ENCODE measurements at regions not wholly inside any gene's neighbourhood (a gene's known extent, or its start where the extent isn't known, plus 50 kb on each side); places are given as distances from the start of the nearest gene placed in this dataset.

DNA sequence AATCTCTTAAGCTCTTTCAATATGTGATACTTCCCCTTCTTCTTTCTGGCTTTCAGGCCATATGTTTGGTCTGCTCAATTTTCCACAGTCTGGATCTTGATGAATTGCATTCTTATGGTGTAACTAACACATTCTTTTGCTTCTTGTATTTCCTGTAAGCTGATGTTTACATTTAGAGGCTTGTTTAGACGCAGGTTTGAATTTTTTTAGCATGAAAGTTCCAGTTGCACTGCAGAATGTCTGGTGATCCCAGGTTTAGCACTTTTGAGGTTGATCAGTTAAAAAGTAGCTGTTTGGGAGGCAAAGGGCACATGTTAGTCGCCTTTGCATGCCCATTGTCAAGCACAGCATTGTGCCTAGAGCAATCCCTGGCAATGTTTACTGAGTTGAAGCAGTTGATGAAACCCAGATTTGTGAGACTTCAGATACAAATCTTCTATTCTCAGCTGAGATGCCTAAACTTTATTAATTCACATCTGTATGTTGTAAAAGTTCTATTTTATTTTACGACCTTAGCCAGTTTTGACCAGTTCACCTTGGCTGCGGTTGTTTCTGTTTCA lies 59.6 kb upstream of the SPATA31C2 start:
- Histone ChIP-seq H3K27me3 (no peaks in the 10 kb centered on the region), H3K36me3 (no peaks in the 10 kb centered on the region), H3K27ac (no peak overlapping the region), H3K4me3 (replicated peaks in 1 of 3) (no peak overlapping the region), H3K4me1 (no peaks in the 10 kb centered on the region), H3K9me3 (no peaks in the 10 kb centered on the region)
- WGBS, 2 donors: 70 to 78% methylated on average over 4 of the region's 4 CpGs
- no peak for TF ChIP-seq POLR2A (IDR thresholded peaks at IDR 0.05)
- TF ChIP-seq, protein P1, sequence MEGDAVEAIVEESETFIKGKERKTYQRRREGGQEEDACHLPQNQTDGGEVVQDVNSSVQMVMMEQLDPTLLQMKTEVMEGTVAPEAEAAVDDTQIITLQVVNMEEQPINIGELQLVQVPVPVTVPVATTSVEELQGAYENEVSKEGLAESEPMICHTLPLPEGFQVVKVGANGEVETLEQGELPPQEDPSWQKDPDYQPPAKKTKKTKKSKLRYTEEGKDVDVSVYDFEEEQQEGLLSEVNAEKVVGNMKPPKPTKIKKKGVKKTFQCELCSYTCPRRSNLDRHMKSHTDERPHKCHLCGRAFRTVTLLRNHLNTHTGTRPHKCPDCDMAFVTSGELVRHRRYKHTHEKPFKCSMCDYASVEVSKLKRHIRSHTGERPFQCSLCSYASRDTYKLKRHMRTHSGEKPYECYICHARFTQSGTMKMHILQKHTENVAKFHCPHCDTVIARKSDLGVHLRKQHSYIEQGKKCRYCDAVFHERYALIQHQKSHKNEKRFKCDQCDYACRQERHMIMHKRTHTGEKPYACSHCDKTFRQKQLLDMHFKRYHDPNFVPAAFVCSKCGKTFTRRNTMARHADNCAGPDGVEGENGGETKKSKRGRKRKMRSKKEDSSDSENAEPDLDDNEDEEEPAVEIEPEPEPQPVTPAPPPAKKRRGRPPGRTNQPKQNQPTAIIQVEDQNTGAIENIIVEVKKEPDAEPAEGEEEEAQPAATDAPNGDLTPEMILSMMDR (IDR thresholded peaks at IDR 0.05): no peak
- DNase-seq: no peak
- intact Hi-C loops (cut with DNase I): no loop called here

DNA sequence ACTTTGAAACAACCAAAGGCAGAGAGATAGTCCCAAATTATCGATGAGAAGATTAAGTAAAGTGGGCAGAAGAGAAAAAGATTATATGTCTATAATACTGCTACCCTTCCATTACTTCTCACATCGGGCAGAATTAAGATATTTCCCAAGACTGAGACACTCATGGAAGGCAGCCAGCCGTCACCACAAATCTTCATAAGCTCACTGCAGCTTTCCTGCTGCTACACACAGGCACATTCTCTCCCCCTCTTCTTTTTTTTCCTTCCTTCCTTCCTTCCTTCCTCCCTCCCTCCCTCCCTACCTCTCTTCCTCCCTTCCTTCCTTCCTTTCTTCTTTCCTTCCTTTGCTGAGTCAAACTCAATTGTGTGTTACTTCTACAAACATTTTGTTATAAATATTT lies 58.7 kb upstream of the SPATA31C2 start:
- DNase-seq: no peak
- Histone ChIP-seq H3K27ac (no peak overlapping the region), H3K9me3 (no peaks in the 10 kb centered on the region), H3K4me1 (no peaks in the 10 kb centered on the region), H3K36me3 (no peaks in the 10 kb centered on the region), H3K4me3 (replicated peaks in 1 of 3) (no peak overlapping the region), H3K27me3 (no peaks in the 10 kb centered on the region)
- TF ChIP-seq, protein P1 (IDR thresholded peaks at IDR 0.05): no peak
- 52 to 61% methylated on average over 3 of the region's 3 CpGs for WGBS, 2 donors
- intact Hi-C loops (cut with DNase I): no loop called here

DNA sequence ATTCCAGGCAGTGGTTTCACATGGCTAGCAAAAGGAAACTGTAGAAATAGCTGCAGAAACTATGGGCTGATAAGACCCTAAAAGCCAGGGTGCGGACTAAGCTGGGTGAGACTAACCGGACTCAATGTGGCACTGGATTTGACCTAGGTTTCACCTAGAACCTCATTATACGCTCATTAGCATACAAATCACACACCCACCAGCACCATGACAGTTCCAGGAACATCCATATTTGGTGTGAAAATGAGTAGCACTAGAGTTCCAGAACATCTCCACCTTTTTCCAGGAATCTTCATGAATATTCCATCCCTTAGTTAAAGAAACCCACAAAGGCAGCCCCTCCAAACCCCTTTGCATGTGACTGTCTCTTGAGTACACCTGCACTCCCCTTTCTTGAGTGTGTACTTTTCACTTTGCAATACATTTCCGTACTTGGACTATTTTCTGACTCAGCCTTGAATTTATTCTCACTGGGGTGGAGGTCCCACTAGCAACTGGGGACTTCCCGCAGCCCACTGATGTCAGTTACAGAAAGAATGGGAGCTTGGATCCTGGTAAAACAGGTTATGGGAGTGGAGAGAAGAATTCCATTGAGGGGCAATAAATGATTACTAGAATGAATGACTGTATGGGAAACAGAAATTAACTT lies 58.0 kb upstream of the SPATA31C2 start:
- DNase-seq: no peak
- no peaks in the 10 kb centered on the region for H3K27me3 ChIP-seq
- H3K9me3 ChIP-seq: no peaks in the 10 kb centered on the region
- no peak overlapping the region for H3K4me3 ChIP-seq (replicated peaks in 1 of 3)
- no peak overlapping the region for H3K27ac ChIP-seq
- no peaks in the 10 kb centered on the region for H3K36me3 ChIP-seq
- TF ChIP-seq POLR2A (IDR thresholded peaks at IDR 0.05): no peak
- TF ChIP-seq, protein P1 (IDR thresholded peaks at IDR 0.05): no peak
- intact Hi-C loops (cut with DNase I): no loop called here
- 93 to 95% methylated on average over 5 of the region's 5 CpGs for WGBS, 2 donors
- no peaks in the 10 kb centered on the region for H3K4me1 ChIP-seq

DNA sequence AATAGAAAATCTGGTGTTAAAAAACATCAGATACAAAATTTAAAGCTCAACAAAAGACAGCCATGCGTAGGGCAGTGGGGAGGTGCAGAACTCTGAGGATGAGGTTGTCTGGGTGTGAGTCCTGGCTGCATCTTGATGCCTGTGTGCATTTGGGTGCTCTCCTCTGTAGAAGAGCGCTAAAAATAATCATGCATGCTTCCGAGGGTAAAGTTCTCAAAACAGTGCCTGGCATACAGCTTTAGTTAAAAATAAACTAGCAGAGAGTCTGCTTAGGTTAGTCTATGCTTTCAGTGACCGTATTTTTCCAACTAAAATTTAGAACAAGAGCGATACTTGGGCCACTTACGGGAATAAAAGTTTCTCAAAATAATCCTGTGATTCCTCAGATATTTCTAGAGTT lies 55.5 kb upstream of the SPATA31C2 start:
- DNase-seq: no peak
- intact Hi-C loops (cut with DNase I): no loop called here
- H3K27me3 ChIP-seq: no peaks in the 10 kb centered on the region
- no peaks in the 10 kb centered on the region for H3K4me1 ChIP-seq
- TF ChIP-seq, protein P1 (IDR thresholded peaks at IDR 0.05): no peak
- TF ChIP-seq POLR2A (IDR thresholded peaks at IDR 0.05): no peak
- H3K27ac ChIP-seq: no peak overlapping the region
- no peaks in the 10 kb centered on the region for H3K36me3 ChIP-seq
- WGBS, 2 donors: 84 to 87% methylated on average over 6 of the region's 6 CpGs
- no peak overlapping the region for H3K4me3 ChIP-seq (replicated peaks in 1 of 3)
- no peaks in the 10 kb centered on the region for H3K9me3 ChIP-seq

DNA sequence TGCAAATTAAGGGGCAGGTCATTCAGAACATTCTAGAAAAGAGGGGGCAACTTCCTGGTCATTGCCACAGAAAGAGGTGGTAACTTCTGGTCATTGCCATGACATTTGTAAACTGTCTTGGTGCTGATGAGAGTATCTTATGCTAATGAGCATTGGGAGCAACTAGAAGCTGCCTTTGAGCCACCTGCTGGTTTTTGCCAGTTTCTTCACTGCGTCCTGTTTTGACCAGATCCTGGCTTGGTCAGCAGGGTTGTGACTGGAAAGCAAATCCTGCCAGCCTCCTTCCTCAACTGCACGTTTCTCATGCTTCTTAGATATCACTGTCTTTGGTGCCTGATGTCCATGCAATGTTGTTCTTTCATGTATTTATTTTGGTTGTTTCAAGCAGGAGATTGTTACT lies 53.2 kb upstream of the SPATA31C2 start:
- H3K27me3 ChIP-seq: no peaks in the 10 kb centered on the region
- H3K36me3 ChIP-seq: no peaks in the 10 kb centered on the region
- no peak overlapping the region for H3K4me3 ChIP-seq (replicated peaks in 1 of 3)
- H3K9me3 ChIP-seq: no peaks in the 10 kb centered on the region
- H3K4me1 ChIP-seq: no peaks in the 10 kb centered on the region
- no peak overlapping the region for H3K27ac ChIP-seq
- intact Hi-C loops (cut with DNase I): no loop called here
- no peak for TF ChIP-seq POLR2A (IDR thresholded peaks at IDR 0.05)
- TF ChIP-seq, protein P1 (IDR thresholded peaks at IDR 0.05): no peak
- DNase-seq: no peak
- WGBS, 2 donors: 64 to 67% methylated on average over 2 of the region's 2 CpGs

Data from thyroid gland (tissue), 4 donors.